ENCODE measurements at regions not wholly inside any gene's neighbourhood (a gene's known extent, or its start where the extent isn't known, plus 50 kb on each side); places are given as distances from the start of the nearest gene placed in this dataset.

DNA sequence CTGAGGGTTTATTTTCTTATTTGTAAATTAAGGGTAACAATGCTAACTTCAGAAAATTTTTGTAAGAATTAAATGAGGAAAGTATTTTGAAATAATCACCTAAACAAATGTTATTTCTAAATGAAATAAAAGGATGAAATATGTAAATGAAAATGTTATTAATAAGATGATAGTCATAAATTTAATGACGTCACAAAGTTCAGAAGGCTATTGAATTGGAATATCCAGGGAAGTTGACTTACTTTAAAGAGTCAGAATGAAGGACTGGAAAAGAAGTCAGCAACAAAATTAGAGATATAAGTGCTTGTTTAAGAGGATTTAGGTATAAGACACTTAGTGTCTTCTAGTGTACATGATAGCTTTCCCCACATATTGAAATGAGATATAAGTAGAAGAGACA lies 732.6 kb upstream of the CDH7 start:
- TF ChIP-seq, protein P1, sequence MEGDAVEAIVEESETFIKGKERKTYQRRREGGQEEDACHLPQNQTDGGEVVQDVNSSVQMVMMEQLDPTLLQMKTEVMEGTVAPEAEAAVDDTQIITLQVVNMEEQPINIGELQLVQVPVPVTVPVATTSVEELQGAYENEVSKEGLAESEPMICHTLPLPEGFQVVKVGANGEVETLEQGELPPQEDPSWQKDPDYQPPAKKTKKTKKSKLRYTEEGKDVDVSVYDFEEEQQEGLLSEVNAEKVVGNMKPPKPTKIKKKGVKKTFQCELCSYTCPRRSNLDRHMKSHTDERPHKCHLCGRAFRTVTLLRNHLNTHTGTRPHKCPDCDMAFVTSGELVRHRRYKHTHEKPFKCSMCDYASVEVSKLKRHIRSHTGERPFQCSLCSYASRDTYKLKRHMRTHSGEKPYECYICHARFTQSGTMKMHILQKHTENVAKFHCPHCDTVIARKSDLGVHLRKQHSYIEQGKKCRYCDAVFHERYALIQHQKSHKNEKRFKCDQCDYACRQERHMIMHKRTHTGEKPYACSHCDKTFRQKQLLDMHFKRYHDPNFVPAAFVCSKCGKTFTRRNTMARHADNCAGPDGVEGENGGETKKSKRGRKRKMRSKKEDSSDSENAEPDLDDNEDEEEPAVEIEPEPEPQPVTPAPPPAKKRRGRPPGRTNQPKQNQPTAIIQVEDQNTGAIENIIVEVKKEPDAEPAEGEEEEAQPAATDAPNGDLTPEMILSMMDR (conservative IDR thresholded peaks at IDR 0.05), result no peak
- TF ChIP-seq ZFX (IDR thresholded peaks at IDR 0.05), result no peak
